H7 (cell line): ENCODE measurements at regions not wholly inside any gene's neighbourhood (a gene's known extent, or its start where the extent isn't known, plus 50 kb on each side); places are given as distances from the start of the nearest gene placed in this dataset.
"Not testable (repeated sequence)": the region's sequence is repeated elsewhere in the genome, so short reads cannot be mapped to it uniquely, and the experiment has no call there.

Source experiments
- DNase-seq: peaks from one replicate; pipeline ENCODE4 v3.0.0; 2012
- H3K27me3 ChIP-seq: 2 replicates; pipeline ENCODE4 v1.6.0; 2011; ENCODE audit warnings: mild to moderate bottlenecking, low read length; ENCODE audit not compliant: control insufficient read depth, insufficient read depth
- H3K36me3 ChIP-seq: replicated peaks from 2 replicates; pipeline ENCODE4 v1.5.1; 2011; ENCODE audit warnings: low read length; ENCODE audit not compliant: control insufficient read depth, insufficient read depth
- H3K4me3 ChIP-seq: 2 replicates; pipeline ENCODE4 v1.5.1; 2011; ENCODE audit warnings: low read depth, mild to moderate bottlenecking, control low read depth, low read length, moderate library complexity; ENCODE audit not compliant: insufficient read depth

DNA sequence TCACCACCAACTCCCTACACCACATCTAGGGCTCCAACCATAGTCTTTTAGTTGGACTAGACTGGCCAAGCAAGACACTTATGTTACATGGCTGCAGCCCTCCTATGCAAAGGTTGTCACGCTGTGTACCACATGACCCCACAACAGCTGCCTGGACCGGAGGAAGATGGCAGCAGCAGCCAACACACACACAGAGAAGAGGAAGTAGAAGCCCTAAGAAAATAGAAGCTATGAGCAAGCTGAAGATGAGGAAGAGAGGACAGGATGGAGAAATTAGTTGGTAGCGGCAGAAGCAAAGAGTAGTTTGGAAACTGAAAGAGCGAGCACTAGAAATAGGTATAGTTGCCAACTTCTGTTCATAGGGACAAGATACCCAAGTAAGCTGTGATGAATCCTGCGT is 60.8 kb upstream of the RALGPS2 start:
- no peak overlapping the region for H3K4me3 ChIP-seq
- no peaks in the 10 kb centered on the region for H3K27me3 ChIP-seq
- no peaks in the 10 kb centered on the region for H3K36me3 ChIP-seq
- DNase-seq, result no peak

DNA sequence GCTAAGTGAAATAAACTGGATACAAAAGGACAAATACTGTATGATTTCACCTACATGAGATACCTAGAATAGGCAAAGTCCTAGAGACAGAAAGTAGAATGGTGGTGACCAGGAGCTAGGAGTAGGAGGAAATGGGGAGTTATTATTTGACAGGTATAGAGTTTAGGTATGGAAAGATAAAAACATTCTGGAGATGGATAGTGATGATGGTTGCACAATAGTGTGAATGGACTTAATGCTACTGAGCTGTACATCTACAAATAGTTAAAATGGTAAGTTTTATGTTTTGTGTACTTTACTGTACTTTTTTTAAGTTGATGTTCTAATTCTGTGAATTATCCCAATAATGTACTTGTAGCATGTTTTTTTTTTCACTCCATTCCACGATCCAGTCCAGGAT is 59.5 kb upstream of the RALGPS2 start:
- Histone ChIP-seq H3K36me3 (no peaks in the 10 kb centered on the region), H3K4me3 (no peak overlapping the region), H3K27me3 (no peaks in the 10 kb centered on the region)
- DNase-seq, result no peak

- DNase-seq, H3K4me3 ChIP-seq, H3K27me3 ChIP-seq, H3K36me3 ChIP-seq: not testable (repeated sequence)
Observed at GRCh38 chr1:178666891-178667290, 58.2 kb upstream of the RALGPS2 start.

DNA sequence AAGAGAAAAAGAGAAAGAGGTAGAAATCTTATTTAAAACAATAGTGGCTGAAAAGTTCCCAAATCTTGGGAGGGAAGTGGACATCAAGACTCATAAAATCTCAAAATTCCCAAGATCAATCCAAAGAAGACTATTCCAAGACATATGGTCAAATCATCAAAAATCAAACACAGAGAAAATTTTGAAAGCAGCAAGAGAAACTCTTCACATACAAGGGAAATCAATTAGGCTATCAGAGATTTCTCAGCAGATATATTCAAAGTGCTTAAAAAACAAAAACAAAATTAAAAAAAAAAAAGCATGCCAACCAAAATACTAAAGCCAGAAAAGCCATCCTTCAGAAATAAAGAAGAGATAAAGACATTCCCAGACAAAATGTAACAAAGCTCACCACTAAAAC is 52.6 kb upstream of the RALGPS2 start:
- H3K4me3 ChIP-seq, result no peak overlapping the region
- H3K36me3 ChIP-seq, result no peaks in the 10 kb centered on the region
- H3K27me3 ChIP-seq, result no peaks in the 10 kb centered on the region
- no peak for DNase-seq

DNA sequence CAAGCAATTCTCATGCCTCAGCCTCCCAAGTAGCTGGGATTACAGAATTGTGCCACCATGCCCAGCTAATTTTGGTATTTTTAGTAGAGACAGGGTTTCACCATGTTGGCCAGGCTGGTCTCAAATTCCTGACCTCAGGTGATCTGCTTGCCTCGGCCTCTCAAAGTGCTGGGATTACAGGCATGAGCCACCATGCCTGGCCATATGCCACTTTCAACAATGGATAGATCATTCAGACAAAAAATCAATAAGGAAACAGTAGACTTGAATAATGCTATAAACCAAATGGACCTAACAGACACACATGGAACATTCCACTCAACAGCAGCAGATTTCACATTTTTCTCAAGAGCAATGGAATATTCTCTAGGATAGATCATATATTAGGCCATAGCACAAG is 50.5 kb upstream of the RALGPS2 start:
- H3K4me3 ChIP-seq, H3K36me3 ChIP-seq, DNase-seq: not testable (repeated sequence)

More for the DNA sequence above, 50.5 kb upstream of the RALGPS2 start:
- not testable (repeated sequence) for H3K27me3 ChIP-seq
